ENCODE measurements at regions not wholly inside any gene's neighbourhood (a gene's known extent, or its start where the extent isn't known, plus 50 kb on each side); places are given as distances from the start of the nearest gene placed in this dataset.
"Not testable (repeated sequence)": the region's sequence is repeated elsewhere in the genome, so short reads cannot be mapped to it uniquely, and the experiment has no call there.

DNA sequence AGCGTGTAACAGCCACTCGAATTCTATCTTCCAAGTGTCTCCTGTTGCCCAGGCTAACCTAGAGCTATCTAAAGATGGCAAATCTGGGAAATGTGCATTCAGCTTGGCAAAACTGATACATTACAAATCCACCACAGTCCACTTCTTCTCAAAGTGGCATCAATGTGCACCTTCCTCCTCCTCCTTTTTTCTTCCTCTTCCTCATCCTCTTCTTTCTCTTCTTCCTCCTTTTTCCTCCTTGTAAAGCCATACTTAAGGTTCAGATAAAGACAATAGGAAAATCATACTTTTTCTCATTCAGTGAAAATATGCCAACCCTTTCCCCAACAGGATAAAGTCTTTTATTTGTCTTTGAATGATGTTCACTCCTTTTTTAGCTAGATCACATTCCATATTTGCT, 79.2 kb downstream of the PPIAL4G start:
- TF ChIP-seq, protein P1, sequence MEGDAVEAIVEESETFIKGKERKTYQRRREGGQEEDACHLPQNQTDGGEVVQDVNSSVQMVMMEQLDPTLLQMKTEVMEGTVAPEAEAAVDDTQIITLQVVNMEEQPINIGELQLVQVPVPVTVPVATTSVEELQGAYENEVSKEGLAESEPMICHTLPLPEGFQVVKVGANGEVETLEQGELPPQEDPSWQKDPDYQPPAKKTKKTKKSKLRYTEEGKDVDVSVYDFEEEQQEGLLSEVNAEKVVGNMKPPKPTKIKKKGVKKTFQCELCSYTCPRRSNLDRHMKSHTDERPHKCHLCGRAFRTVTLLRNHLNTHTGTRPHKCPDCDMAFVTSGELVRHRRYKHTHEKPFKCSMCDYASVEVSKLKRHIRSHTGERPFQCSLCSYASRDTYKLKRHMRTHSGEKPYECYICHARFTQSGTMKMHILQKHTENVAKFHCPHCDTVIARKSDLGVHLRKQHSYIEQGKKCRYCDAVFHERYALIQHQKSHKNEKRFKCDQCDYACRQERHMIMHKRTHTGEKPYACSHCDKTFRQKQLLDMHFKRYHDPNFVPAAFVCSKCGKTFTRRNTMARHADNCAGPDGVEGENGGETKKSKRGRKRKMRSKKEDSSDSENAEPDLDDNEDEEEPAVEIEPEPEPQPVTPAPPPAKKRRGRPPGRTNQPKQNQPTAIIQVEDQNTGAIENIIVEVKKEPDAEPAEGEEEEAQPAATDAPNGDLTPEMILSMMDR (IDR thresholded peaks at IDR 0.05), result not testable (repeated sequence)
- not testable (repeated sequence) for TF ChIP-seq TEAD4 (CRISPR knock-in tag; IDR thresholded peaks at IDR 0.05); ATF3 (CRISPR knock-in tag; conservative IDR thresholded peaks at IDR 0.05); ZNF281 (CRISPR knock-in tag; IDR thresholded peaks at IDR 0.05); JAZF1 (CRISPR knock-in tag; IDR thresholded peaks at IDR 0.05); CREB1 (CRISPR knock-in tag; IDR thresholded peaks at IDR 0.05); TEAD1 (CRISPR knock-in tag; IDR thresholded peaks at IDR 0.05); USF2 (CRISPR knock-in tag; IDR thresholded peaks at IDR 0.05); USF1 (CRISPR knock-in tag; IDR thresholded peaks at IDR 0.05); ZBTB43 (CRISPR knock-in tag; IDR thresholded peaks at IDR 0.05); ESRRA (CRISPR knock-in tag; IDR thresholded peaks at IDR 0.05; ENCODE audit: borderline replicate concordance)
- TF ChIP-seq, protein P2, sequence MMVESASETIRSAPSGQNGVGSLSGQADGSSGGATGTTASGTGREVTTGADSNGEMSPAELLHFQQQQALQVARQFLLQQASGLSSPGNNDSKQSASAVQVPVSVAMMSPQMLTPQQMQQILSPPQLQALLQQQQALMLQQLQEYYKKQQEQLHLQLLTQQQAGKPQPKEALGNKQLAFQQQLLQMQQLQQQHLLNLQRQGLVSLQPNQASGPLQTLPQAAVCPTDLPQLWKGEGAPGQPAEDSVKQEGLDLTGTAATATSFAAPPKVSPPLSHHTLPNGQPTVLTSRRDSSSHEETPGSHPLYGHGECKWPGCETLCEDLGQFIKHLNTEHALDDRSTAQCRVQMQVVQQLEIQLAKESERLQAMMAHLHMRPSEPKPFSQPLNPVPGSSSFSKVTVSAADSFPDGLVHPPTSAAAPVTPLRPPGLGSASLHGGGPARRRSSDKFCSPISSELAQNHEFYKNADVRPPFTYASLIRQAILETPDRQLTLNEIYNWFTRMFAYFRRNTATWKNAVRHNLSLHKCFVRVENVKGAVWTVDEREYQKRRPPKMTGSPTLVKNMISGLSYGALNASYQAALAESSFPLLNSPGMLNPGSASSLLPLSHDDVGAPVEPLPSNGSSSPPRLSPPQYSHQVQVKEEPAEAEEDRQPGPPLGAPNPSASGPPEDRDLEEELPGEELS (CRISPR knock-in tag; IDR thresholded peaks at IDR 0.05), result not testable (repeated sequence)
